Activated T-helper 1 cell treated with anti-CD3 and anti-CD28 coated beads, Interleukin-2, amount 50 U/mL, for 16 hours (primary cell): ENCODE measurements at regions not wholly inside any gene's neighbourhood (a gene's known extent, or its start where the extent isn't known, plus 50 kb on each side); places are given as distances from the start of the nearest gene placed in this dataset.
"Not testable (repeated sequence)": the region's sequence is repeated elsewhere in the genome, so short reads cannot be mapped to it uniquely, and the experiment has no call there.

Source experiments
- DNase-seq, 2 donors: peaks; one replicate each; pipeline ENCODE4 v3.0.0-alpha.2; 2020; ENCODE audit warnings: low read depth in 1 of 2, low spot score in 1 of 2

GRCh38 chr5:138702166-138703077, 50.8 kb upstream of the CTNNA1 start:
- no peak for DNase-seq

GRCh38 chr5:138701678-138702077, 51.5 kb upstream of the CTNNA1 start:
- no peak for DNase-seq

- no peak for DNase-seq
These were observed 52.5 kb upstream of the CTNNA1 start for GRCh38 chr5:138700581-138701362.

- no peak for DNase-seq
These were observed 53.7 kb upstream of the CTNNA1 start for GRCh38 chr5:138699482-138699881.

GRCh38 chr5:138698713-138699112, 54.5 kb upstream of the CTNNA1 start:
- no peak for DNase-seq

- no peak for DNase-seq
These were observed 55.4 kb upstream of the CTNNA1 start for GRCh38 chr5:138697720-138698360.

- no peak for DNase-seq
These were observed 56.7 kb upstream of the CTNNA1 start for GRCh38 chr5:138696501-138696900.

GRCh38 chr5:138695781-138696180, 57.4 kb upstream of the CTNNA1 start:
- no peak for DNase-seq

GRCh38 chr5:138694146-138694545, 59.1 kb upstream of the CTNNA1 start:
- DNase-seq = no peak

GRCh38 chr5:138692370-138692769, 60.9 kb upstream of the CTNNA1 start:
- DNase-seq = no peak

- DNase-seq = no peak
These were observed 66.6 kb upstream of the CTNNA1 start for GRCh38 chr5:138686668-138687067.

- no peak for DNase-seq
These were observed 68.0 kb upstream of the CTNNA1 start for GRCh38 chr5:138685193-138685745.

- not testable (repeated sequence) for DNase-seq
These were observed 70.8 kb upstream of the CTNNA1 start for GRCh38 chr5:138682462-138682861.

GRCh38 chr5:138678826-138679225, 74.4 kb upstream of the CTNNA1 start:
- DNase-seq = not testable (repeated sequence)

- no peak for DNase-seq
These were observed 75.4 kb upstream of the CTNNA1 start for GRCh38 chr5:138677782-138678181.

- no peak for DNase-seq
These were observed 76.5 kb upstream of the CTNNA1 start for GRCh38 chr5:138676556-138677193.

- no peak for DNase-seq
These were observed 77.2 kb upstream of the CTNNA1 start for GRCh38 chr5:138676002-138676401.

- DNase-seq = no peak
These were observed 84.5 kb upstream of the CTNNA1 start for GRCh38 chr5:138668451-138669380.

- not testable (repeated sequence) for DNase-seq
These were observed 85.4 kb upstream of the CTNNA1 start for GRCh38 chr5:138667782-138668331.
